ENCODE measurements at regions not wholly inside any gene's neighbourhood (a gene's known extent, or its start where the extent isn't known, plus 50 kb on each side); places are given as distances from the start of the nearest gene placed in this dataset.

- no peak overlapping the region for H3K9ac ChIP-seq (ENCODE audit: low read depth, low read length)
- H3K27ac ChIP-seq (ENCODE audit: low read length): no peak overlapping the region
- H3K36me3 ChIP-seq (ENCODE audit: insufficient read depth, low read depth, low read length): no peaks in the 10 kb centered on the region
- no peak overlapping the region for H3K4me3 ChIP-seq (ENCODE audit: low read length)
- H3K4me1 ChIP-seq (ENCODE audit: insufficient read depth, low read length): no peaks in the 10 kb centered on the region
- no peaks in the 10 kb centered on the region for H3K9me3 ChIP-seq (ENCODE audit: insufficient read depth, low read depth, low read length)
- H3K27me3 ChIP-seq (ENCODE audit: insufficient read depth, low read length): no peaks in the 10 kb centered on the region
Measured at GRCh38 chr12:127909041-127909440, 357.9 kb upstream of the TMEM132C start.

DNA sequence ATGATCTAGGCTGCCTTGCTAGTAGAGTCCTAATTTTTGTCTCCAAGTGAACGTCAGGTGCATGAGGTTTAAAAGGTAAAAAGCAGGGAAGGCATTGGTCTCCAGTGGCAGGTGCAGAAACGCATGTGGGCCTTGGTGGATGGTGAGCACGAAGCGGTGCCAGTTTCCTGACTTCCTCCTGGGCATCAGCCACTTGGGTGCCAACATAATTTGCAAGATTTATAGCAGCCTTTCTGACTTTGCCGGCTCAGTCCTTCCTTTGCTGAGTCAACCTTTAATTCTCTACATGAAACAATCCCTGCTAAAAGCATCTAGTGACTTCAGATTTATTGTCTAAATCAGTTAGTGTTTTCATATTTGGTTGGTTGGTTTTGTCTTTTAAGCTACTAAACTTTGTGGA lies 355.7 kb upstream of the TMEM132C start:
- Histone ChIP-seq H3K4me1 (ENCODE audit: insufficient read depth, low read length) (no peaks in the 10 kb centered on the region), H3K9ac (ENCODE audit: low read depth, low read length) (no peak overlapping the region), H3K27me3 (ENCODE audit: insufficient read depth, low read length) (no peaks in the 10 kb centered on the region), H3K9me3 (ENCODE audit: insufficient read depth, low read depth, low read length) (no peaks in the 10 kb centered on the region), H3K36me3 (ENCODE audit: insufficient read depth, low read depth, low read length) (no peaks in the 10 kb centered on the region), H3K27ac (ENCODE audit: low read length) (no peak overlapping the region), H3K4me3 (ENCODE audit: low read length) (no peak overlapping the region)

- Histone ChIP-seq H3K4me3 (ENCODE audit: low read length) (no peak overlapping the region), H3K4me1 (ENCODE audit: insufficient read depth, low read length) (no peaks in the 10 kb centered on the region), H3K9ac (ENCODE audit: low read depth, low read length) (no peak overlapping the region), H3K36me3 (ENCODE audit: insufficient read depth, low read depth, low read length) (no peaks in the 10 kb centered on the region), H3K27me3 (ENCODE audit: insufficient read depth, low read length) (no peaks in the 10 kb centered on the region), H3K27ac (ENCODE audit: low read length) (no peak overlapping the region), H3K9me3 (ENCODE audit: insufficient read depth, low read depth, low read length) (no peaks in the 10 kb centered on the region)
Measured at GRCh38 chr12:127912035-127912665, 354.8 kb upstream of the TMEM132C start.

DNA sequence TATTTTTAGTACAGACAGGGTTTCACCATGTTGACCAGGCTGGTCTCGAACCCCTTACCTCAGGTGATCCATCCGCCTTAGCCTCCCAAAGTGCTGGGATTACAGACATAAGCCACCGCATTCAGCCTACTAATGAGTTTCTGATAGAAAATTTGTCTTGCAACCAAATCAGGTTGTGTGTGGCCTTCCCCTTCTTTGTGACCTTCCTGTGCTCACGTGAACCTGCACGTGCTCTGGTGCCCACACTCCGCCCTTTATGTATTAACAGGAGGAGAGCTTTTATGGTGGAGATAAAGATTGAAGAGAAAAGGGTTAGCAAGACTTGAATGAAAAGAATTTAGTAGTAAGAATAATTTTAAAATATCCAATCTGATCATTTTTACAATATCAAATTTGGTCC lies 343.5 kb upstream of the TMEM132C start:
- Histone ChIP-seq H3K4me1 (ENCODE audit: insufficient read depth, low read length) (no peaks in the 10 kb centered on the region), H3K9me3 (ENCODE audit: insufficient read depth, low read depth, low read length) (no peaks in the 10 kb centered on the region), H3K9ac (ENCODE audit: low read depth, low read length) (no peak overlapping the region), H3K36me3 (ENCODE audit: insufficient read depth, low read depth, low read length) (no peaks in the 10 kb centered on the region), H3K4me3 (ENCODE audit: low read length) (no peak overlapping the region), H3K27ac (ENCODE audit: low read length) (no peak overlapping the region), H3K27me3 (ENCODE audit: insufficient read depth, low read length) (no peaks in the 10 kb centered on the region)

DNA sequence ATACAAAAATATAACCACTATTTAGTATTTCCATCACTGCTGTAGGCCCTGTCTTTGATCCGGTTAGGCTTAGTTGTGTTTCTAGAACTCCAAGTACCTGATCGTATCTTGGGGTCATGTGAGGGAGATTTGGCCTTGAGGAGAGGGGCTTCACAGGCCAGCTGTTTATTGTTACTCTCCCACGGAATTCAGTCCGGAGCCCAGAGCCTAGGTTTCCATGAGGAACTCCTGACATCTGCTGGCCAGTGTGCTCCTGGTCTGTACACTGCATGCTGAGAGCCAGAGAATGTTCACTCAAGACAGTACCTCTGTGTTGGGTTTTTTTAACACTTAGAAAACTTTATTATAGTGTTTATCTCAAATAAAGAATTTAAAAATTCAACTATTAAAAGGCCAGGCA lies 341.0 kb upstream of the TMEM132C start:
- H3K36me3 ChIP-seq (ENCODE audit: insufficient read depth, low read depth, low read length): no peaks in the 10 kb centered on the region
- no peaks in the 10 kb centered on the region for H3K27me3 ChIP-seq (ENCODE audit: insufficient read depth, low read length)
- no peaks in the 10 kb centered on the region for H3K9me3 ChIP-seq (ENCODE audit: insufficient read depth, low read depth, low read length)
- H3K4me1 ChIP-seq (ENCODE audit: insufficient read depth, low read length): no peaks in the 10 kb centered on the region
- no peak overlapping the region for H3K4me3 ChIP-seq (ENCODE audit: low read length)
- no peak overlapping the region for H3K9ac ChIP-seq (ENCODE audit: low read depth, low read length)
- no peak overlapping the region for H3K27ac ChIP-seq (ENCODE audit: low read length)

GRCh38 chr12:127928178-127928577 lies 338.8 kb upstream of the TMEM132C start:
- no peaks in the 10 kb centered on the region for H3K4me1 ChIP-seq (ENCODE audit: insufficient read depth, low read length)
- no peak overlapping the region for H3K9ac ChIP-seq (ENCODE audit: low read depth, low read length)
- no peak overlapping the region for H3K27ac ChIP-seq (ENCODE audit: low read length)
- H3K36me3 ChIP-seq (ENCODE audit: insufficient read depth, low read depth, low read length): no peaks in the 10 kb centered on the region
- H3K27me3 ChIP-seq (ENCODE audit: insufficient read depth, low read length): no peaks in the 10 kb centered on the region
- no peak overlapping the region for H3K4me3 ChIP-seq (ENCODE audit: low read length)
- H3K9me3 ChIP-seq (ENCODE audit: insufficient read depth, low read depth, low read length): no peaks in the 10 kb centered on the region

DNA sequence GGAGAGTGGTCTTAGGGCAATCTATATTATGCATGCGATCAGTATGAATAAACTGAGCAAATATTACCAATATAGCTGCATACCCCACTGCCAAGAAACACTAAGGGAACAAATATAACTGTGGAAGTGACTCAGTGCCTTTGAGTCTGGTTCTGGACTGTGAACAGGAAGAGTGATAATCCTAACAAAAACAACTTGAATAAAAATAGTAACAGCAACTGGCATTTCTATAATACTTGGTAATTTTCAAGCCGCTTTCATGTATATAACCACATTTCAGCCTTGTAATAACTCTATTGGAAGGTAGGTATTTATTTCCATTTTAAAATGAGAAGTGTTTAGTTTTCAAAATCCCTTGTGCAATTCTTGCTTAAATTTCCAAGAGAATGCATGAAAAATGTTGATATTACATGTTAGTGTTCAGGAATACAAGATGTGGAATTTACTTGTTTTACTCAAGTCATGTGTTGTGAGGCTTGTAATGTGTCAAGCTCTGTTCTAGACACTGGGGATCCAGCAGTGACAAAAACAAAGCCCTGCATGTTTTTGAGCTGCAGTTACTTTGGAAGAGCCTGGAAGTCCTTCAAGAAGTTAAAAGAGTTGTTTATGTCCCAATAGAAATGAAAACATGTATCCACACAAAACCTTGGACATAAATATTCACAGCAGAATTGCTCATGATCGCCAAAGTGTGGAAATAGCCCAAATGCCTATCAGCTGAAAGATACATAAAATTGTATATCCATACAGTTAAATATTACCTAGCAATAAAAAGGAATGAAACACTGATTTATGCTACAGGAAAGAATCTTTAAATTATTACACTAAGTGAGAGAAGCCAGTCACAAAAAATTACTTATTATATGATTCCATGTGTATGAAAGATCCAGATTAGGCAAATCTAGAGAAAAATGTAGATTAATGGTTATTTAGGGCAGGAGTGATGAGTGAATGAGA lies 338.1 kb upstream of the TMEM132C start:
- Histone ChIP-seq H3K27ac (ENCODE audit: low read length) (no peak overlapping the region), H3K4me3 (ENCODE audit: low read length) (no peak overlapping the region)

DNA sequence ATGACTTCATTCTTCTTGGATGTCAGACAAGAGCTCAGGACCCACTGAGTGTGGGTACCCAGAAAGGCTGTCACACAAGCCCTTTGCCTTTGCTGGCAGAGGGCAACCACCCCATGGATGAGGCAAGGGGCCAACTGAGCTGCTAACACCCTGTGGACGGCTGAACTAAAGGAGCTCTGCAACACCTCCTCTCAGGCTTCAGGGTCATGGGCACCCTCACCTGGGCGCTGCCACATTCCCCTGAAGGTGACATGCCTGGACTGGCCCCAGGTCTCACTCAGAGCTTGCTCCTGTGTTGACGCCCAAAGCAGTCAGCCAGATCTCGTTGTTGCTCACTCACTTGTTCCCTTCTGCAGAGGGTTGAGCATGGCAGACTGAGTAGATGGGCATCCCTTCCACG lies 336.8 kb upstream of the TMEM132C start:
- H3K27ac ChIP-seq (ENCODE audit: low read length): no peak overlapping the region
- H3K36me3 ChIP-seq (ENCODE audit: insufficient read depth, low read depth, low read length): no peaks in the 10 kb centered on the region
- H3K9ac ChIP-seq (ENCODE audit: low read depth, low read length): no peak overlapping the region

More for the DNA sequence above, 338.1 kb upstream of the TMEM132C start:
- Histone ChIP-seq H3K36me3 (ENCODE audit: insufficient read depth, low read depth, low read length) (no peaks in the 10 kb centered on the region), H3K9ac (ENCODE audit: low read depth, low read length) (no peak overlapping the region), H3K27me3 (ENCODE audit: insufficient read depth, low read length) (no peaks in the 10 kb centered on the region), H3K9me3 (ENCODE audit: insufficient read depth, low read depth, low read length) (no peaks in the 10 kb centered on the region), H3K4me1 (ENCODE audit: insufficient read depth, low read length) (no peaks in the 10 kb centered on the region)

DNA sequence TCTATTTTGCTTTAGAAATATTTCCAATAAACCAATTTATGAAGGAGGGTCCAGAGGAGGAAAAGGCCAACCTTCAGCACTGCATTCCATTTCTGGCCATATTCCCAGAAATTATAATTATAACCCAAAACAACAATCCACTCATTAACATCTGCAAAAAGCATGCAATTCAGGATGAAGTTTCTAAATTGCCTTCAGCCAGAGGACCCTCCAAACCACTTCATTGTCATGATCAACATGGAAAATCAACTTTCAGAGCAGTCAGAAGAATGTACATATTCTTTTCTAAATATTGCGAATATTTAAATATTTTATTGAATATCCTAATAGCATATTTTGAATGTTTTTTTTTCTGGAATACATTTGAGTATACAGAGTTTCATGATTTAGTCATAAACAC lies 332.6 kb upstream of the TMEM132C start:
- H3K36me3 ChIP-seq (ENCODE audit: insufficient read depth, low read depth, low read length): no peaks in the 10 kb centered on the region
- no peak overlapping the region for H3K27ac ChIP-seq (ENCODE audit: low read length)

More for the DNA sequence above, 336.8 kb upstream of the TMEM132C start:
- Histone ChIP-seq H3K4me3 (ENCODE audit: low read length) (no peak overlapping the region), H3K9me3 (ENCODE audit: insufficient read depth, low read depth, low read length) (no peaks in the 10 kb centered on the region), H3K4me1 (ENCODE audit: insufficient read depth, low read length) (no peaks in the 10 kb centered on the region), H3K27me3 (ENCODE audit: insufficient read depth, low read length) (no peaks in the 10 kb centered on the region)

GRCh38 chr12:127936463-127936862 lies 330.5 kb upstream of the TMEM132C start:
- Histone ChIP-seq H3K4me3 (ENCODE audit: low read length) (no peak overlapping the region), H3K9me3 (ENCODE audit: insufficient read depth, low read depth, low read length) (no peaks in the 10 kb centered on the region)

More for the DNA sequence above, 332.6 kb upstream of the TMEM132C start:
- Histone ChIP-seq H3K4me3 (ENCODE audit: low read length) (no peak overlapping the region), H3K4me1 (ENCODE audit: insufficient read depth, low read length) (no peaks in the 10 kb centered on the region), H3K9me3 (ENCODE audit: insufficient read depth, low read depth, low read length) (no peaks in the 10 kb centered on the region), H3K9ac (ENCODE audit: low read depth, low read length) (no peak overlapping the region), H3K27me3 (ENCODE audit: insufficient read depth, low read length) (no peaks in the 10 kb centered on the region)

GRCh38 chr12:127941332-127941731 lies 325.6 kb upstream of the TMEM132C start:
- no peak overlapping the region for H3K9ac ChIP-seq (ENCODE audit: low read depth, low read length)
- no peaks in the 10 kb centered on the region for H3K9me3 ChIP-seq (ENCODE audit: insufficient read depth, low read depth, low read length)
- H3K27me3 ChIP-seq (ENCODE audit: insufficient read depth, low read length): no peaks in the 10 kb centered on the region
- no peak overlapping the region for H3K4me3 ChIP-seq (ENCODE audit: low read length)
- no peaks in the 10 kb centered on the region for H3K36me3 ChIP-seq (ENCODE audit: insufficient read depth, low read depth, low read length)
- H3K4me1 ChIP-seq (ENCODE audit: insufficient read depth, low read length): no peaks in the 10 kb centered on the region
- H3K27ac ChIP-seq (ENCODE audit: low read length): no peak overlapping the region

More at GRCh38 chr12:127936463-127936862, 330.5 kb upstream of the TMEM132C start:
- Histone ChIP-seq H3K4me1 (ENCODE audit: insufficient read depth, low read length) (no peaks in the 10 kb centered on the region), H3K9ac (ENCODE audit: low read depth, low read length) (no peak overlapping the region), H3K27me3 (ENCODE audit: insufficient read depth, low read length) (no peaks in the 10 kb centered on the region), H3K27ac (ENCODE audit: low read length) (no peak overlapping the region), H3K36me3 (ENCODE audit: insufficient read depth, low read depth, low read length) (no peaks in the 10 kb centered on the region)

DNA sequence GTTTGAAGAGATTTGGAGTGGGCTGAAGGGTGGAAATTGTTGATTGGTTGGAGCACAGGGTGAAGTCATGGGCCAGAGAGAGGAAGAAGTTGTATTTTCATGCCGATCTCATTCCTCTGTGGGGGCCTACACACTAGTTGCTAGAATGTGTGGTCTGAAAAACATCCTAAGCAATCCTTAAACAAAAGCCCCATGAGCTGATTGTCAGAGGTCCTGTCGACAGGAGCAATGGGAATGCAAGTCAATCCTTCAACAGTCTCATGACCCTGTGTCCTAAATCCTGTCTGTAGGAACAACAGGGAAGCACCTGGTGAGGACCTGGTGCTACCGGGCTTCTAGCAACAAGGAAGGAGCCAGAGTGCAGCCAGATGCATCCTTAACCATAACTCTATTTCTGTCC lies 324.0 kb upstream of the TMEM132C start:
- H3K36me3 ChIP-seq (ENCODE audit: insufficient read depth, low read depth, low read length): no peaks in the 10 kb centered on the region
- H3K9me3 ChIP-seq (ENCODE audit: insufficient read depth, low read depth, low read length): no peaks in the 10 kb centered on the region
- H3K4me3 ChIP-seq (ENCODE audit: low read length): no peak overlapping the region
- no peak overlapping the region for H3K9ac ChIP-seq (ENCODE audit: low read depth, low read length)
- H3K4me1 ChIP-seq (ENCODE audit: insufficient read depth, low read length): no peaks in the 10 kb centered on the region
- H3K27me3 ChIP-seq (ENCODE audit: insufficient read depth, low read length): no peaks in the 10 kb centered on the region
- H3K27ac ChIP-seq (ENCODE audit: low read length): no peak overlapping the region

Data from iPS-20b (cell line).